Liver (tissue), 8 donors: ENCODE measurements at regions not wholly inside any gene's neighbourhood (a gene's known extent, or its start where the extent isn't known, plus 50 kb on each side); places are given as distances from the start of the nearest gene placed in this dataset.

Source experiments
- DNase-seq: peaks from one replicate; pipeline ENCODE4 v3.0.0-alpha.2; 2017; ENCODE audit warnings: low spot score
- H3K27ac ChIP-seq, 2 donors: one replicate each; pipeline ENCODE4 v1.7.0; 2013; ENCODE audit warnings: inconsistent platforms in 2 of 2, low read length in 2 of 2, control low read depth in 1 of 2, low read depth in 1 of 2, mild to moderate bottlenecking in 1 of 2
- H3K27me3 ChIP-seq, 4 donors: one replicate each; pipeline versions ENCODE4 v1.6.1 to v1.7.0; 2013; ENCODE audit warnings: low read length in 3 of 4, inconsistent platforms in 1 of 4, mild to moderate bottlenecking in 1 of 4, moderate library complexity in 1 of 4; ENCODE audit not compliant: control insufficient read depth in 4 of 4, insufficient read depth in 4 of 4
- H3K36me3 ChIP-seq, 4 donors: one replicate each; pipeline versions ENCODE4 v1.6.1 to v1.7.0; 2013; ENCODE audit warnings: low read length in 3 of 4, mild to moderate bottlenecking in 3 of 4, low read depth in 1 of 4, moderate library complexity in 1 of 4; ENCODE audit not compliant: control insufficient read depth in 4 of 4, insufficient read depth in 3 of 4
- H3K4me1 ChIP-seq, 4 donors: one replicate each; pipeline versions ENCODE4 v1.6.1 to v1.7.0; 2013; ENCODE audit warnings: low read length in 3 of 4, mild to moderate bottlenecking in 3 of 4, moderate library complexity in 1 of 4; ENCODE audit not compliant: control insufficient read depth in 4 of 4, insufficient read depth in 4 of 4
- H3K4me3 ChIP-seq, 3 donors: one replicate each; pipeline versions ENCODE4 v1.6.1 to v1.7.0; 2013; ENCODE audit warnings: low read length in 3 of 3, control low read depth in 1 of 3, low read depth in 1 of 3, mild to moderate bottlenecking in 1 of 3
- H3K9ac ChIP-seq, 2 donors: one replicate each; pipeline ENCODE4 v1.7.0; 2013; ENCODE audit warnings: low read length in 2 of 2, mild to moderate bottlenecking in 2 of 2, moderate library complexity in 2 of 2, control low read depth in 1 of 2, low read depth in 1 of 2
- H3K9me3 ChIP-seq, 4 donors: one replicate each; pipeline versions ENCODE4 v1.6.1 to v1.7.0; 2013; ENCODE audit warnings: low read length in 3 of 4; ENCODE audit not compliant: control insufficient read depth in 4 of 4
- EGR1 ChIP-seq, 2 donors: IDR thresholded peaks; 2 replicates each; pipeline ENCODE4 v1.6.1; 2016 to 2018; ENCODE audit warnings: antibody characterized with exemption in 2 of 2, low read depth in 2 of 2
- FOXA1 ChIP-seq: IDR thresholded peaks from 2 replicates; pipeline ENCODE4 v1.6.1; 2016; ENCODE audit warnings: antibody characterized with exemption
- FOXA2 ChIP-seq: IDR thresholded peaks from 2 replicates; pipeline ENCODE4 v1.6.1; 2016; ENCODE audit warnings: antibody characterized with exemption
- GABPA ChIP-seq, 2 donors: IDR thresholded peaks in 1 of 2; conservative IDR thresholded peaks in 1 of 2; 2 replicates each; pipeline ENCODE4 v1.6.1; 2016; ENCODE audit warnings: antibody characterized with exemption in 2 of 2, mild to moderate bottlenecking in 1 of 2, moderate library complexity in 1 of 2
- HNF4A ChIP-seq, 2 donors: conservative IDR thresholded peaks; 2 replicates each; pipeline ENCODE4 v1.6.1; 2016; ENCODE audit warnings: antibody characterized with exemption in 2 of 2, mild to moderate bottlenecking in 2 of 2
- HNF4G ChIP-seq: IDR thresholded peaks from 2 replicates; pipeline ENCODE4 v1.6.1; 2016; ENCODE audit warnings: antibody characterized with exemption
- JUND ChIP-seq, 2 donors: IDR thresholded peaks; 2 replicates each; pipeline ENCODE4 v1.6.1; 2016; ENCODE audit warnings: antibody characterized with exemption in 2 of 2
- NR2F2 ChIP-seq: IDR thresholded peaks from 2 replicates; pipeline ENCODE4 v1.6.1; 2016; ENCODE audit warnings: antibody characterized with exemption
- RAD21 ChIP-seq, 2 donors: IDR thresholded peaks; 2 replicates each; pipeline ENCODE4 v1.6.1; 2016; ENCODE audit warnings: antibody characterized with exemption in 2 of 2, mild to moderate bottlenecking in 2 of 2
- RXRA ChIP-seq, 2 donors: IDR thresholded peaks; 2 replicates each; pipeline ENCODE4 v1.6.1; 2017 to 2018; ENCODE audit warnings: antibody characterized with exemption in 2 of 2, mild to moderate bottlenecking in 1 of 2
- SP1 ChIP-seq: IDR thresholded peaks from 2 replicates; pipeline ENCODE4 v1.6.1; 2018; ENCODE audit warnings: antibody characterized with exemption, mild to moderate bottlenecking
- TAF1 ChIP-seq: conservative IDR thresholded peaks from 2 replicates; pipeline ENCODE4 v1.6.1; 2016; ENCODE audit warnings: antibody characterized with exemption, mild to moderate bottlenecking
- YY1 ChIP-seq: IDR thresholded peaks from 2 replicates; pipeline ENCODE4 v1.6.1; 2016; ENCODE audit warnings: antibody characterized with exemption, mild to moderate bottlenecking
- WGBS: extraction: QIAGEN DNeasy Blood & Tissue Kit; methylation state at CpG from one replicate; pipeline ENCODE4 v1.1.7; 2013; 5-methylcytosine and 5-hydroxymethylcytosine counted together
- TF ChIP-seq, protein P1 (sequence below): IDR thresholded peaks from 2 replicates; pipeline ENCODE4 v1.6.1; 2016; ENCODE audit warnings: antibody characterized with exemption, mild to moderate bottlenecking
- TF ChIP-seq, protein P2 (sequence below): IDR thresholded peaks from 2 replicates; pipeline ENCODE4 v1.6.1; 2016; ENCODE audit warnings: antibody characterized with exemption
- TF ChIP-seq, protein P3 (sequence below): fragments of 150-350 bp; IDR thresholded peaks from 2 replicates; pipeline ENCODE4 v1.5.1; 2017; ENCODE audit warnings: improper control_type of control experiment, low read depth, low read length; ENCODE audit not compliant: missing input control
- TF ChIP-seq, protein P4 (sequence below): IDR thresholded peaks from 2 replicates; pipeline ENCODE4 v1.6.1; 2016; ENCODE audit warnings: antibody characterized with exemption
- TF ChIP-seq, protein P5 (sequence below): IDR thresholded peaks from 2 replicates; pipeline ENCODE4 v1.6.1; 2016; ENCODE audit warnings: antibody characterized with exemption
- donor health status: healthy.
- donor health status: healthy.
- donor health status: healthy.
- donor health status: healthy.
- donor health status: healthy.

DNA sequence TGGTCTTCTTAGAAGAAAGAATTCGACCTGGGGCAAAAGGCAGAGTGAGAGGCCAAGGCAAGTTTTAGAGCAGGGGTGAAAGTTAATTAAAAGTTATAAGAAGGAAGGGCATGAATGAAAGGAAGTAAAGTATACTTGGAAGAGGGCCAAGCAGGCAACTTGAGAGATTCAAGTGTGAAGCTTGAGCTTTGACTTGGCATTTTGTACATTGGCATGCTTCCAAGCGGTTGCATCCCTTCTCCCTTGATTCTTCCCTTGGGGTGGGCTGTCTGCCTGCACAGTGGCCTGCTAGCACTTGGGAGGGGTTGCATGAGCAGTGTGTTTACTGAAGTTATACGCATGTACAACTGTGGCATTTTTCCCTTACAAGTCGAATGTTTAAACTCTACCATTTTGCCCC lies 74.8 kb upstream of the MGAT4C start:
- 69% methylated on average over 4 of the region's 4 CpGs for WGBS
- no peak overlapping the region for H3K4me3 ChIP-seq
- no peaks in the 10 kb centered on the region for H3K4me1 ChIP-seq
- no peaks in the 10 kb centered on the region for H3K36me3 ChIP-seq
- TF ChIP-seq, protein P1, sequence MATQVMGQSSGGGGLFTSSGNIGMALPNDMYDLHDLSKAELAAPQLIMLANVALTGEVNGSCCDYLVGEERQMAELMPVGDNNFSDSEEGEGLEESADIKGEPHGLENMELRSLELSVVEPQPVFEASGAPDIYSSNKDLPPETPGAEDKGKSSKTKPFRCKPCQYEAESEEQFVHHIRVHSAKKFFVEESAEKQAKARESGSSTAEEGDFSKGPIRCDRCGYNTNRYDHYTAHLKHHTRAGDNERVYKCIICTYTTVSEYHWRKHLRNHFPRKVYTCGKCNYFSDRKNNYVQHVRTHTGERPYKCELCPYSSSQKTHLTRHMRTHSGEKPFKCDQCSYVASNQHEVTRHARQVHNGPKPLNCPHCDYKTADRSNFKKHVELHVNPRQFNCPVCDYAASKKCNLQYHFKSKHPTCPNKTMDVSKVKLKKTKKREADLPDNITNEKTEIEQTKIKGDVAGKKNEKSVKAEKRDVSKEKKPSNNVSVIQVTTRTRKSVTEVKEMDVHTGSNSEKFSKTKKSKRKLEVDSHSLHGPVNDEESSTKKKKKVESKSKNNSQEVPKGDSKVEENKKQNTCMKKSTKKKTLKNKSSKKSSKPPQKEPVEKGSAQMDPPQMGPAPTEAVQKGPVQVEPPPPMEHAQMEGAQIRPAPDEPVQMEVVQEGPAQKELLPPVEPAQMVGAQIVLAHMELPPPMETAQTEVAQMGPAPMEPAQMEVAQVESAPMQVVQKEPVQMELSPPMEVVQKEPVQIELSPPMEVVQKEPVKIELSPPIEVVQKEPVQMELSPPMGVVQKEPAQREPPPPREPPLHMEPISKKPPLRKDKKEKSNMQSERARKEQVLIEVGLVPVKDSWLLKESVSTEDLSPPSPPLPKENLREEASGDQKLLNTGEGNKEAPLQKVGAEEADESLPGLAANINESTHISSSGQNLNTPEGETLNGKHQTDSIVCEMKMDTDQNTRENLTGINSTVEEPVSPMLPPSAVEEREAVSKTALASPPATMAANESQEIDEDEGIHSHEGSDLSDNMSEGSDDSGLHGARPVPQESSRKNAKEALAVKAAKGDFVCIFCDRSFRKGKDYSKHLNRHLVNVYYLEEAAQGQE, result no peak
- TF ChIP-seq, protein P2, sequence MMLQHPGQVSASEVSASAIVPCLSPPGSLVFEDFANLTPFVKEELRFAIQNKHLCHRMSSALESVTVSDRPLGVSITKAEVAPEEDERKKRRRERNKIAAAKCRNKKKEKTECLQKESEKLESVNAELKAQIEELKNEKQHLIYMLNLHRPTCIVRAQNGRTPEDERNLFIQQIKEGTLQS, result no peak
- TF ChIP-seq YY1 (no peak), TAF1 (no peak), HNF4G (no peak), EGR1 (IDR thresholded peaks at IDR 0.05; ENCODE audit: low read depth in 2 of 2) (no peak), HNF4A (conservative IDR thresholded peaks at IDR 0.05) (no peak), RXRA (IDR thresholded peaks at IDR 0.05) (no peak), RAD21 (IDR thresholded peaks at IDR 0.05) (no peak), SP1 (no peak), JUND (IDR thresholded peaks at IDR 0.05) (no peak), FOXA2 (no peak), GABPA (IDR thresholded peaks at IDR 0.05 in 1 of 2, conservative IDR thresholded peaks at IDR 0.05 in 1 of 2) (no peak), NR2F2 (no peak), FOXA1 (no peak)
- TF ChIP-seq, protein P3, sequence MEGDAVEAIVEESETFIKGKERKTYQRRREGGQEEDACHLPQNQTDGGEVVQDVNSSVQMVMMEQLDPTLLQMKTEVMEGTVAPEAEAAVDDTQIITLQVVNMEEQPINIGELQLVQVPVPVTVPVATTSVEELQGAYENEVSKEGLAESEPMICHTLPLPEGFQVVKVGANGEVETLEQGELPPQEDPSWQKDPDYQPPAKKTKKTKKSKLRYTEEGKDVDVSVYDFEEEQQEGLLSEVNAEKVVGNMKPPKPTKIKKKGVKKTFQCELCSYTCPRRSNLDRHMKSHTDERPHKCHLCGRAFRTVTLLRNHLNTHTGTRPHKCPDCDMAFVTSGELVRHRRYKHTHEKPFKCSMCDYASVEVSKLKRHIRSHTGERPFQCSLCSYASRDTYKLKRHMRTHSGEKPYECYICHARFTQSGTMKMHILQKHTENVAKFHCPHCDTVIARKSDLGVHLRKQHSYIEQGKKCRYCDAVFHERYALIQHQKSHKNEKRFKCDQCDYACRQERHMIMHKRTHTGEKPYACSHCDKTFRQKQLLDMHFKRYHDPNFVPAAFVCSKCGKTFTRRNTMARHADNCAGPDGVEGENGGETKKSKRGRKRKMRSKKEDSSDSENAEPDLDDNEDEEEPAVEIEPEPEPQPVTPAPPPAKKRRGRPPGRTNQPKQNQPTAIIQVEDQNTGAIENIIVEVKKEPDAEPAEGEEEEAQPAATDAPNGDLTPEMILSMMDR, result no peak
- TF ChIP-seq, protein P4, sequence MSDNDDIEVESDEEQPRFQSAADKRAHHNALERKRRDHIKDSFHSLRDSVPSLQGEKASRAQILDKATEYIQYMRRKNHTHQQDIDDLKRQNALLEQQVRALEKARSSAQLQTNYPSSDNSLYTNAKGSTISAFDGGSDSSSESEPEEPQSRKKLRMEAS, result no peak
- TF ChIP-seq, protein P5, sequence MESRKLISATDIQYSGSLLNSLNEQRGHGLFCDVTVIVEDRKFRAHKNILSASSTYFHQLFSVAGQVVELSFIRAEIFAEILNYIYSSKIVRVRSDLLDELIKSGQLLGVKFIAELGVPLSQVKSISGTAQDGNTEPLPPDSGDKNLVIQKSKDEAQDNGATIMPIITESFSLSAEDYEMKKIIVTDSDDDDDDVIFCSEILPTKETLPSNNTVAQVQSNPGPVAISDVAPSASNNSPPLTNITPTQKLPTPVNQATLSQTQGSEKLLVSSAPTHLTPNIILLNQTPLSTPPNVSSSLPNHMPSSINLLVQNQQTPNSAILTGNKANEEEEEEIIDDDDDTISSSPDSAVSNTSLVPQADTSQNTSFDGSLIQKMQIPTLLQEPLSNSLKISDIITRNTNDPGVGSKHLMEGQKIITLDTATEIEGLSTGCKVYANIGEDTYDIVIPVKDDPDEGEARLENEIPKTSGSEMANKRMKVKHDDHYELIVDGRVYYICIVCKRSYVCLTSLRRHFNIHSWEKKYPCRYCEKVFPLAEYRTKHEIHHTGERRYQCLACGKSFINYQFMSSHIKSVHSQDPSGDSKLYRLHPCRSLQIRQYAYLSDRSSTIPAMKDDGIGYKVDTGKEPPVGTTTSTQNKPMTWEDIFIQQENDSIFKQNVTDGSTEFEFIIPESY, result no peak
- no peak for DNase-seq
- no peaks in the 10 kb centered on the region for H3K9me3 ChIP-seq
- H3K9ac ChIP-seq, result no peak overlapping the region
- H3K27ac ChIP-seq, result no peak overlapping the region
- H3K27me3 ChIP-seq, result no peaks in the 10 kb centered on the region
